ENCODE measurements at regions not wholly inside any gene's neighbourhood (a gene's known extent, or its start where the extent isn't known, plus 50 kb on each side); places are given as distances from the start of the nearest gene placed in this dataset.

GRCh38 chr10:25675615-25676014 lies 258.4 kb upstream of the MYO3A start:
- H3K4ac ChIP-seq (replicated peaks; ENCODE audit: insufficient read length, low read depth, low read length) = no peak overlapping the region
- no peak overlapping the region for H2BK5ac ChIP-seq (ENCODE audit: low read depth, low read length)
- H2AFZ ChIP-seq (ENCODE audit: low read length) = no peak overlapping the region
- H2AK5ac ChIP-seq (ENCODE audit: low read depth, low read length) = no peak overlapping the region
- ChIA-PET CTCF (ENCODE audit: partially characterized antibody) (interaction anchor here (1.0 kb wide), 1 partner anchor 25 kb away, joined by 3 read pairs; no protein-coding TSS in a partner anchor), POLR2A (ENCODE audit: partially characterized antibody) (no interaction called here)
- 95% methylated on average over 1 of the region's 1 CpG; no CpG with 5 or more reads in 1 of the 2 experiments for WGBS, 2 experiments (ENCODE audit: extremely low coverage in 1 of 2, insufficient coverage in 1 of 2, insufficient read length in 1 of 2, insufficient replicate concordance in 2 of 2, low coverage in 1 of 2, low lambda C conversion rate in 2 of 2, missing lambda C conversion rate in 1 of 2)
- no peaks in the 10 kb centered on the region for H4K20me1 ChIP-seq (replicated peaks in 1 of 2; ENCODE audit: control insufficient read depth in 1 of 2, insufficient read depth in 2 of 2, low read length in 2 of 2)
- no peaks in the 10 kb centered on the region for H3K79me1 ChIP-seq (ENCODE audit: low read depth, low read length)
- H2BK20ac ChIP-seq (ENCODE audit: low read length) = no peak overlapping the region
- H3K56ac ChIP-seq (replicated peaks; ENCODE audit: insufficient read length, low read depth, low read length) = no peak overlapping the region
- DNase-seq (ENCODE audit: low read depth in 1 of 2, low spot score in 2 of 2) (no peak), FAIRE-seq (no peak)
- no peaks in the 10 kb centered on the region for H3K79me2 ChIP-seq (ENCODE audit: control insufficient read depth in 1 of 2, insufficient read depth in 2 of 2, low read length in 2 of 2)
- H2BK15ac ChIP-seq (ENCODE audit: low read length) = no peak overlapping the region
- no peak overlapping the region for H3K27ac ChIP-seq (ENCODE audit: low read depth, low read length)
- no peak overlapping the region for H2BK12ac ChIP-seq (ENCODE audit: low read depth, low read length)
- no peak overlapping the region for H4K8ac ChIP-seq (ENCODE audit: extremely low read depth, insufficient read depth, low read length)
- H3K23me2 ChIP-seq (ENCODE audit: low read depth, low read length) = no peaks in the 10 kb centered on the region
- H2BK120ac ChIP-seq (replicated peaks; ENCODE audit: low read depth, low read length) = no peak overlapping the region
- peaks cover 3% of the 10 kb centered on the region in 2 experiments; a peak in 1 of 4 replicates for H3K9me3 ChIP-seq (ENCODE audit: insufficient read depth in 2 of 2, low read depth in 1 of 2, low read length in 1 of 2)
- no peak overlapping the region for H3K4me3 ChIP-seq (ENCODE audit: extremely low read depth in 1 of 4, insufficient read depth in 2 of 4, low read depth in 3 of 4, low read length in 4 of 4)
- no peak overlapping the region for H3K9ac ChIP-seq (replicated peaks in 1 of 4; ENCODE audit: extremely low read depth in 1 of 4, low read depth in 3 of 4, low read length in 3 of 4)
- H4K5ac ChIP-seq (ENCODE audit: insufficient read length, low read depth, low read length) = no peak overlapping the region
- H3K18ac ChIP-seq (ENCODE audit: extremely low read depth, low read length) = no peak overlapping the region
- no peaks in the 10 kb centered on the region for H3K27me3 ChIP-seq (replicated peaks in 1 of 4; ENCODE audit: control insufficient read depth in 3 of 4, extremely low read depth in 1 of 4, insufficient read depth in 3 of 4, low read length in 3 of 4)
- H3K14ac ChIP-seq (ENCODE audit: insufficient read length) = no peak overlapping the region
- no peaks in the 10 kb centered on the region for H3K36me3 ChIP-seq (ENCODE audit: control insufficient read depth in 2 of 4, insufficient read depth in 4 of 4, low read length in 3 of 4)
- no peak overlapping the region for H4K91ac ChIP-seq (replicated peaks; ENCODE audit: insufficient read length, low read length)
- H3K4me2 ChIP-seq (ENCODE audit: insufficient read depth in 1 of 2, low read depth in 2 of 2, low read length in 2 of 2) = no peak overlapping the region
- H3K23ac ChIP-seq (ENCODE audit: insufficient read length) = no peak overlapping the region
- no peaks in the 10 kb centered on the region for H3K4me1 ChIP-seq (replicated peaks in 1 of 4; ENCODE audit: control insufficient read depth in 3 of 4, insufficient read depth in 4 of 4, low read length in 3 of 4)
- TF ChIP-seq BACH1 (IDR thresholded peaks at IDR 0.05; ENCODE audit: low read length) = no peak
- TF ChIP-seq JUND (IDR thresholded peaks at IDR 0.05; ENCODE audit: low read length) = no peak
- TF ChIP-seq BRCA1 (IDR thresholded peaks at IDR 0.05; ENCODE audit: low read depth, low read length) = no peak
- no peak for TF ChIP-seq RFX5 (IDR thresholded peaks at IDR 0.05; ENCODE audit: borderline replicate concordance, low read depth, low read length)
- TF ChIP-seq SAP30 (IDR thresholded peaks at IDR 0.05; ENCODE audit: insufficient read depth, insufficient replicate concordance, low read length) = no peak
- no peak for TF ChIP-seq SP1 (IDR thresholded peaks at IDR 0.05; ENCODE audit: low read depth, low read length)
- no peak for TF ChIP-seq KDM5A (IDR thresholded peaks at IDR 0.05; ENCODE audit: low read length)
- TF ChIP-seq ATF3 (IDR thresholded peaks at IDR 0.05; ENCODE audit: insufficient read depth, low read depth, low read length) = no peak
- TF ChIP-seq PHF8 (conservative IDR thresholded peaks at IDR 0.05; ENCODE audit: low read depth, low read length) = no peak
- TF ChIP-seq CTBP2 (IDR thresholded peaks at IDR 0.05; ENCODE audit: borderline replicate concordance, insufficient read depth, insufficient read length, low read length) = no peak
- TF ChIP-seq TAF7 (optimal IDR thresholded peaks at IDR 0.05; ENCODE audit: borderline replicate concordance, low read depth, low read length) = no peak
- no peak for TF ChIP-seq KDM1A (IDR thresholded peaks at IDR 0.05; ENCODE audit: borderline replicate concordance, low read length)
- no peak for TF ChIP-seq HDAC2 (IDR thresholded peaks at IDR 0.05; ENCODE audit: borderline replicate concordance in 1 of 2, low read depth in 2 of 2, low read length in 2 of 2)
- TF ChIP-seq RAD21 (IDR thresholded peaks at IDR 0.05 in 1 of 2, conservative IDR thresholded peaks at IDR 0.05 in 1 of 2; ENCODE audit: low read depth in 2 of 2, low read length in 2 of 2) = no peak
